NCI-H2107 treated with DMSO at 0.1 percent for 48 hours (cell line): ENCODE measurements at regions not wholly inside any gene's neighbourhood (a gene's known extent, or its start where the extent isn't known, plus 50 kb on each side); places are given as distances from the start of the nearest gene placed in this dataset.
"Not testable (repeated sequence)": the region's sequence is repeated elsewhere in the genome, so short reads cannot be mapped to it uniquely, and the experiment has no call there.

ENCODE experiments used
- DNase-seq: peaks from one replicate; lab custom pipeline; 2025; ENCODE audit not compliant: unreplicated experiment; lab: John Stamatoyannopoulos, UW

GRCh38 chr10:123269675-123270074 lies 115.5 kb downstream of the BUB3 start:
- DNase-seq = no peak

- no peak for DNase-seq
Observed at GRCh38 chr10:123270221-123270620, 116.0 kb downstream of the BUB3 start.

GRCh38 chr10:123270806-123271205 lies 116.6 kb downstream of the BUB3 start:
- DNase-seq = no peak

DNA sequence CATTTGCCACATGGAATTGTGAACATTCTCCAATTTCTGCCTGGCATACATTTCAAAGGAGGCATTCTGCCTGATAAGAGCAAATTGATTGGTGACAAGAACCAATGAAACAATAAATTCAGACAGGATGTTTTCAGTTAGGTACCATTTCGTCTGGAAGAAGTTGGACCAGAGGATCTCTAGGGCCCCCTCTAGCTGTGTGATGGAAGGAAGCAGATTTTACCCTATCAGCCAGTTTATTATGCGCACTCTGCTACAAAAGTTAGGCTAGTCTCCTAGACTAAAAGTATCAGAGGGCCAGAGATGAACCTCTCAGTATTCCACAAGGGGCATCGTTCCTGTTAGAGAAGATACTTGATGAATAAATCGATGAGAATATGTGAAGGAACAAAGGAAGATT lies 118.0 kb downstream of the BUB3 start:
- no peak for DNase-seq

DNA sequence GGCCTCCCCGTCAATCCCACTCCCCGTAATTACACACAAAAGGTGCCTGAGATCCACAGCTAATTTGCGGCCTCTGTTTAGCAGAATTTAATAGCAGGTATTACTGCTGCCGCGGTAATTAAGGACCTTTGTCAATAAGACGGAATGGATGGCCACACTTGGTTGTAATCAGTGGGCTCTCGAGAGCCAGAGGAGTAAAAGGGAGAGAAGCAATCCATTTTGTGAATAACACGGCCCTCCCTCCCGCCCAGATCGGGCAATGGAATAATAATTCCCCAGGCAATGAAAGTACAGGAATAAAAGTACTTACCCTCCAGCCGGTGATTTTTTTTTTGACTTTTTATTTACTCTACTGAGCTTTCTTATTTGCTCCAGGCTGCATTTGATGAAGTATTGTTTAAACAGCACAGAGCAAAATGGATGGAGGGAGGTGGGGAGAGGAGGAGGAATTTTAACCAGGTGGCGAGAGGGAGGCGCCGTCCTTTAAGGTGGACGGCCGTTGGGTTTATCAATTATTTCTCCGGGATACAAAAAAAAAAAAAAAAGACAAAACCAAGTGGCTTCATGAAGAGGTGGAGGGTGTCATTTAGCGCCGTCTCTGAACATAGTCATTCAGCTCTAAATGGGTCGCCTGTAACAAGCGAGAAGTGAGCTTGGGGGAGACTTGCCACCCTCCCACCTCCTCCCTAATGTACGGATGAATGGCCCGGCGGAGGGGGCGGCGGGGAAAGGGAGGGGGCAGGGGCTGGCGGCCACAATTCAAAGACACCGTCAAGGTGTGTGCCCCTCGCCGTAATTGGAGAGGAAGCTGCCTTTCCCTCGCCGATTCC lies 120.3 kb downstream of the BUB3 start:
- DNase-seq = peak; percentile 48

- DNase-seq = no peak
Observed at GRCh38 chr10:123275136-123275564, 120.9 kb downstream of the BUB3 start.

- no peak for DNase-seq
Observed at GRCh38 chr10:123278445-123278844, 124.2 kb downstream of the BUB3 start.

DNA sequence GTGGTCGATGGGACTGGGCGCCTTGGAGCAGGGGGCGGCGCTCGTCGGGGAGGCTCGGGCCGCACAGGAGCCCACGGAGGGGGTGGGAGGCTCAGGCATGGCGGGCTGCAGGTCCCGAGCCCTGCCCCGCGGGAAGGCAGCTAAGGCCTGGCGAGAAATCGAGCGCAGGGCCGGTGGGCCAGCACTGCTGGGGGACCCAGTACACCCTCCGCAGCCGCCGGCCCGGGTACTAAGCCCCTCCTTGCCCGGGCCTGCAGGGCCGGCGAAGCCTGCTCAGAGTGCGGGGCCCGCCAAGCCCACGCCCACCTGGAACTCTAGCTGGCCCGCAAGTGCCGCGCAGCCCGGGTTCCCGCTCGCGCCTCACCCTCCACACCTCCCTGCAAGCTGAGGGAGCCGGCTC lies 129.2 kb downstream of the BUB3 start:
- not testable (repeated sequence) for DNase-seq

DNA sequence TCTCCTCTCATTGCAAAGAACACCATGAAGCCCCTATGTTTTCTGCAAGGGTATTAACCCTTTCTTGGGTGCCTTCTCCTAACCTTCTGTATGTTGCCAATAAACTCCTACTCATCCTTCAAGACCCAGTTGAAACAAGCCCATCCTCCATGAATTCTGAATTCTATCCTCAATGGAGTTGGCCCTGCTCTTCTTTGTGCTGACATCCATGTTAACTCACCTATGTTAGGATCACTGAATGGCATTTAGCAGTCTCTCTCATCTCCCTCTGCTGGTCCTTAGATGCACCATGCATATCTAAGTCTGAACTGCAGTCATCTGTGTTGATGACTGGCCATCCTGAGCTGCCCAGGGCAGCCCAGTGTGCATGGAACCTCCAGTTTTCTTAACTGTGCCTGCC lies 129.8 kb downstream of the BUB3 start:
- DNase-seq = no peak

- no peak for DNase-seq
Observed at GRCh38 chr10:123287594-123288247, 133.5 kb downstream of the BUB3 start.

GRCh38 chr10:123289432-123289831 lies 135.2 kb downstream of the BUB3 start:
- DNase-seq = no peak

- DNase-seq = no peak
Observed at GRCh38 chr10:123294109-123294508, 139.9 kb downstream of the BUB3 start.

GRCh38 chr10:123294886-123295285 lies 140.7 kb downstream of the BUB3 start:
- DNase-seq = no peak

DNA sequence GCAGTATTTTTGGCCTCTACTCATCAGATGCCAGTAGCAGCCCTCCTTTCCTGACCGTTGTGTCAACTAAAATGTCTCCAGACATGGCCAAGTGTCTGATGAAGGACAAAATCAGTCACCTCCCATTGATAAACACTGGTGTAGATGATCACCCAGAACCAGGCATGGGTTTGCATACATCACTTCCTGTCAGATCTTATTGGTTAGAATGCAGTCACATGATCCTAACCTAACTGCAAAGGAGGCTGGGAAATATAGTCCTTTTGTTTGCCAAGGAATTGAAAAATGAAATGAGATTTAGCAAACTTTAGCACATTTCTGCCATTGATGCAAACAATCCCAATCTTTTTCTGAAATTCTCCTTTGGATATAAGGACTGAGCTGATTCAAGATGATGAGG lies 141.4 kb downstream of the BUB3 start:
- no peak for DNase-seq

DNA sequence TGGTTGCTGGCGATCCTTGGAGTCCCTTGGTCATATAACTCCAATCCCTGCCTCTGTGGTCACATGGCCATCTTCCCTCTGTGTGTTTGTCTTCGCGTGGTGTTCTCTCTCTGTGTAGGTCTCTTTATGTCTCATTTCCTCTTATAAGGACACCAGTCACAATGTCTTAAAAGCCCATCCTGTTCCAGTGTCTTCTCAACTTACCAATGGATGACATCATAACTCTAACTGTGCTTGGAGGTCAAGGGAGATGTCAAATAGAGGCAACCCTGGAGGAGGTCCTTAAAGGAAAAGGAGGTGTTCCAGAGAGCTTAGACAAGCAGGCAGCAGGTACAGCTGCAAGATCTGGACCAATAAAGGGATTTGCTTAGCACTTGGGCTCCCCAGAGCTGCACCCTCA lies 143.0 kb downstream of the BUB3 start:
- DNase-seq = no peak

DNA sequence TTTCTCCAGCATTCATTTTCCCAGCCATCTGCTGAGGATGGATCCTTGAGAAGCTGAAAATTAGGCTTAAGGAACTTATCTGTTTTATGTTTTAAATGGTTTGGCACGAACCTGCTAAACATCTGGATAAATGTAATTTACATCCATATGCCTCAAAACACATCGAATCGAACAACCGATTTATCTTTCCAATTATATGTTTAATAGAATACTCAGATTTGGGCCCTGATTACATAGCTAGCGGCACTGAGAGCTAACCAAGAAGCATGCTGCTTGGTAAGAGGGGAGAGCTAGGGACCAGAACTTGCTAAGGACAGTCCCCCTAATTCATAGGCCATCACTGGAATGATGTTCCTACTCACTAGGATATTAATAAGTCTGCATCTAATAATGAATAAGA lies 144.4 kb downstream of the BUB3 start:
- no peak for DNase-seq

DNA sequence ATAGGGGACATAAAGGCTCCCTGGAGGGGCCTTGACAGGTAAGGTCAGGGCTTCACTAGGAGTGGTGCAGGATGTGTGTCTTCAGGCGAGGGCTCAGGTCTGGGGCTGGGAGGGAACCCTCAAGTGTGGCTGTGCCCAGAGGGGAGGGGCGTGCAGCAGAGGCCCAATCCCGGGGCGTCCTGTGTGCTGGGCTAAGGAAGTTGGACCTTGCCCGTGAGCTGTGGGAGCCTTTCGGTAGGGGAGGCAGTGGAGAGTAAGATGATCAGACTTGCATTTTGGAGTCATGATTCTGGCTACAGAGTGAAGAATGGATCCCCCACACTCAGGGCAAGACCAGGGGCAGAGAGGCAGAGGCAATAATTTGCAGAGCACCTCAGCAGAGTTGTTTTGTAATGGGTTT lies 145.4 kb downstream of the BUB3 start:
- DNase-seq = no peak

DNA sequence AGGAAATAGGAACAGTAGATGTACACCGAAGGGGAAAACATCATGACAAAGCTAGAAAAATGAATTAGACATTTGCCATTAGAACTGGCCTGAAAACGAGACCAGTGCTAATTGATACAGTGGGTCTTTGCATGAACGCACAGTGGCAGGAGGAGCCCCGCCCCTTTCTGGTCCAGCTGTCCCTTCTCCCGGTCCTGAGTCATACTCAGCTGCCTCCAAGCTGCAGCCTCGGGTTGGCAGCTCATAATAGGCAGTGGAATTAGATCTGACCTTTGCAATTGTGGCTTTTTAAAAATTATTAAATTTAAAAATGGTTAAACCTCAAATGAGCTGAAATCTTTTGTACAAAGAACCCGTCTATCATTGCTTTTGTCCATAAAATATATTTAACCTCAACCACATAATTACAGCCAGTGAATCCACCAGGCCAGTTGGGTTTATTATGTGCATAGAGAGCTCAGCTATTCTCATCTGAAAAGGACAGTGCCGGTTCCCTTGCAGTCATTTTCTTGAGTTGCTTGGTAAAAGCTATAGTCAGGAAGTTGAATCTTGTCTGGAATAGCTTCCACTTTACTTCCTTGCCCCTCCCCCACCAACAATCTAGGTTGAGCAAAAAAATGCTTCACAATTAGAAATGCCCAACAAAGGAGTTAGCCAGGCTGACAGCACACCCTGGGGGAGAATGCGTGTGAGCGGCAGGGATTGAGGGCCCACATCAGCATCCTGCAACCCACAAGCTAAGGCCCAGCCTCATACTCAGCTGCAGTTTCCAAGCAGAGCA lies 147.1 kb downstream of the BUB3 start:
- peak; percentile 7 for DNase-seq

GRCh38 chr10:123303581-123304337 lies 149.6 kb downstream of the BUB3 start:
- DNase-seq = no peak

DNA sequence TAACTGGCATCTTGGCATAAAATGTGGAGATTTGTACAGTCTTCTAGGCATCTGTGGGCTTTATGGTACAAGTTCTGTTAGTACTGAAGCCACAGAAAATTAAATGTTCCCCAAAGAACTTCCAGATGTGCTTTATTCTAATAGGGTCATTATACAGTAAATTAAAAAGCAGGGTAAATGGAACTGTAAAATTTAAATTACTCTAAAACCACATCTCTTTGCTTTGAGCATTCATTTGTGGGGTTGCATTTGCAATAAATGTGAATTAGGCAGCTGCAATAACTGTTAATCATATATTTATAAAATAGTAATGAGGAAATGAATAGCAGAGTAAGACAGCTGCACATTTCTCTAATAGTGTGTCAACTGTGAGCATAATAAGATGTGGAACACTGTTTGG lies 151.5 kb downstream of the BUB3 start:
- DNase-seq = no peak

DNA sequence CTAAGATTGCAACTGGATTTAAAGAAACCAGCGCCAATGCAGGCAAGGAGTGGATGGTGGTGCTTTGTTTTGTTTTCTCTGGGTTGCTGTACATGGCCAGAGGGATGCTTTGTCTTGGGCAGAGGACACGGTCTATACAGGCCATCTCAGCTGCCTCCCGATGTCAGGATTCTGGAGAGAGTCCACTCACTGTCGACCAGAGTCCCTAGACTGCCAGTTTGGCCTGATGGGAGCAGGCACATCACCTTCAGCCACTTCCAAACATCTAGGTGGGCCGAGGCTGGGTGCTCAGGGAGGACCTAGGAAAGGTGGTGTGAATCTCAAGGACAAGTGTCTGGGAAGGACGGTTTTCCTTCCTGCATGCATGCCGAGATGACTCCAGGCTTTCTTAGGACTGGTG lies 152.1 kb downstream of the BUB3 start:
- DNase-seq = no peak
